RPMI7951 (cell line): ENCODE measurements at regions not wholly inside any gene's neighbourhood (a gene's known extent, or its start where the extent isn't known, plus 50 kb on each side); places are given as distances from the start of the nearest gene placed in this dataset.

Source experiments
- DNase-seq: peaks from one replicate; pipeline ENCODE4 v3.0.0-alpha.2; 2012; ENCODE audit warnings: low read depth

DNA sequence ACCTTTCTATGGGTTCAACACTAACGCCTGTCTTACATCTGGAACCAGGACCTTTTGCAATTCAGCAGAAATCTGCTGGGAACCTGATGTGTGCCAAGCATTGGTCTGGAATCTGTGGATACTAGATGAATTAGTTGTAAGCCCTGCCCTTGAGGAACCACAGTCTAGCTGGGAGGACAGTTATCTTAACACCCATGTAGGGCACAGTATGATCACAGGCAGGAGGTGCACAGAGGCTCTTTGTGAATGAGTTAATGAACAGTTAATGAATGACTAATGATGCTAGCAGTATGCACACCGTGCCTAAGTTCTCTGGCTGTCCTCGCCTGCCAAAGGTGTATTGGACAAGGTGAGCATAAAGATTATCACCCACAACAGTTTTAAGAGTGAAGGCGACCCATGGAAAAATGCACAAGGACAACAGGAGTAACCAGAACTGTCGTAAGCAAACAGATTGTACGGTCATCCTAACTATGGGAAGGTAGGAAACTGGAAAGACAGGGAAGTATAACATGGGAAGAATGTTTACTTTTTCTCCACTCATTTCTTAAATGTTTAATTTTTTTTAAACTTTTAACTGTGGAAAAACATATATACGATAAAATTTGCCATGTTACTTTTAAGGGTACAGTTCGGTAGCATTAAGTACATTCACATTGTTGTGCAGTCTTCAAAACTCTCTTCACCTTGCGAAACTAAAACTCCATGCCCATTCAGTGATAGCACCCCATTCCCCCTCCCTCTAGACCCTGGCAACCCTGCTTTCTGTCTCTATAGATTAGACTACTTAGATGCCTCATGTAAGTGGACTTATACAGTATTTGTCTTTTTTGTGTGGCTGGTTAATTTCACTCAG lies 139.9 kb downstream of the CXCL12 start:
- DNase-seq, result no peak

DNA sequence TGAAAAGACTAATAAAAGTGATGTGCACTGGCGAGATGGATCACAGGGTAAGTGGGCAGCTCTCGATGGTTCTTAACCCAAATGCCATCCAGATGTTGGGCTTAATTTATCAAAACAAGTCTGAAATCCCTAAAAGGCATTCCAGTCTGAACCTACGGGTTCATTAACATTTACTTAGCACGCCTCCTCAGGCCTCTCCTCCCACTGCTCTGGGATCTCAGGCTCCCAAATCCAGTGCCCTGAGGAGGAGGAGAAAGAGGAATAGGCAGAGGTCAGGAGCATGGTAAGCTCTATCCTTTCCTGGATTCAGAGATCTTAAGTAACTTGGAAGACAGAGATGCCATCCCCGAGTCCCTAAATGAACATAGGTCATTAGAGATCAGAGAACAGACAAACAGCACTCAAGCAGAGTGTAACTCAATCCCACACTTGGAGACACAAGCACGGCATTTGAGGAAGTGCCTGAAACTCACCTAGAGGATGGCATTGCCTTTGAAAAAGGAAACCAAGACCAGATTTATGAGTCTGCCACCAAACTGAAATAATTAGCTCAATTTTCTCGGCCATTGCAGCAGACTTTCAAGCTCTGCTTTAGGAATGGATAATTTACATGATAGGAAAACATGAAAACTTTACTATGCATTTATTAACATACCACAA lies 140.9 kb downstream of the CXCL12 start:
- DNase-seq, result no peak

DNA sequence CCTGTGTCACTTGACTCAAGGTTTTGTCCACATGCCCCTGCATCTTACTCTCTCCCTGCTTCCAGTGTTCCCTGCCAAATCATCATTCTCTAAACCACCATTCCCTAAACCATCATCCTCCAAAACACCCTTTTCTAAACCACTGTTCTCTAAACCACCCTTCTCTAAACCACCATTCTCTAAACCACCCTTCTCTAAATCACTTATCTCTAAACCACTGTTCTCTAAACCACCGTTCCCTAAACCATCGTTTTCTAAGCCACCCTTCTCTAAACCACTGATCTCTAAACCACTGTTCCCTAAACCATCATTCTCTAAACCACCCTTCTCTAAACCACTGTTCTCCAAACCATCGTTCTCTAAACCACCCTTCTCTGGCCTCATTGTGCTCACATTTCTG lies 142.1 kb downstream of the CXCL12 start:
- no peak for DNase-seq

DNA sequence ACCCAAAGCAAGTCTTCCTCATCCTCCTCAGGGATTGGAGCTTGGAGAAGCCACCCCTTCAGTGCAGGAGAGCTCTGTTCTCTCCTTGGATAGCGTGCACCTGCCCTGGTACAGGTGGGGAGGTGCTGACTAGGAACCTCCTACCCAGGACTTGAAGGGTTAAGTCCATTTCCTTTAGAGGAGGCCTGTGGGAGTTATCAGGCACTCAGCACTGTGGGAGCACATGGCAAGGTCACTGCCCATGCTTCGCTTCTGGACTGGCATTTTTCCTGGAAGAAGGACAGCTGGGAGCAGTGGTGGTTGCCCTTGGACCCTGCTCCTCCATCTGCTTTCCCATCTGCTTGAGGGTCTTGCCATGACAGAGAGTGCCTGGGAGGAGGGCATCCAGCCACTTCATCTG lies 142.8 kb downstream of the CXCL12 start:
- DNase-seq, result no peak

DNA sequence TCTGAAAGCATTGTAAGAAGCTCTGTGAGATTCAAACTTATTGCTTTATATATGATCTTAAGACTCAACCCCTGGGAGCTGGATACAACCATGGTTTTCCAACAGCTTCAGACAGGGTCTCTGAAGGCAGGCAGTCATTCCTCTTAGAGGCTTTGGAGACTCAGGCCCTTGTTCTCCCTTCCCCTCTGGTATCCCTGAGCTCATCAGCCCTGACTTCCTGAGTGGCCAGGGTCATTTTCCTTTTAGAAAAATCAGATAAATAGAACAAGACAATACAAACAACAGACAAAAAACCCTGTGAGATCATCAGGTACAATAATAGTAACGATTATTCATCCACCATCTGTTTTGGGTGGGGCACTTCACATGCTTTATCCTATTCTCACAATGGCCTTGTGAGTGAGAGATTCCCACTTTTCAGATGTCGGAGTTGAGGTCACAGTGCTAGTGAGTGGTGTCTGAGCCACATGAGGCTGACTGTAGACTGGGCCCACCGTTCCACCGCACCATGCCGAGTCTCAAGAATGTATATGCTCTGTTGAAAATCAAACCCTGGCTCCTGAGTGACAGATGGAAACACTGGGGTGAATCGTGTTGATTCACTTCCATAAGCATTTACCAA lies 144.2 kb downstream of the CXCL12 start:
- DNase-seq, result no peak

DNA sequence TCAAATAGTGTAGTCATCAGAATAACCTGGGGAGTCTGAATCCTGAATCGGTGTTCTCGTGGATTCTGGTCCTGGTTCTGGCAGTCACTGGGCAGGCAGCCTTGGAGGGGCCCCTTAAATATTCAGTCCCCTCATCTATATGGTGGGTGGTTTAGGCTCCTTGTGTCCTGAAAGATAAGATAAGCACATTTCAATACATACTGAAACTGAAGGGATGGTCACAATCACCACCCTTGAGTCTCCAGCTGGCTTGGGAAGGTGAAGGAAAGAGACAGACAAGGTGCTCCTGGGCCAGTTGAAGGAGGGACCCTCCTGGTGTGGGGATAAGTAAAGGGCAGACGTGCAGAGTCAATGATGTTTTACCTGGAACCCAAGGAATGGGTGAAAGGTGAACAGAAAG lies 146.7 kb downstream of the CXCL12 start:
- DNase-seq, result no peak

DNA sequence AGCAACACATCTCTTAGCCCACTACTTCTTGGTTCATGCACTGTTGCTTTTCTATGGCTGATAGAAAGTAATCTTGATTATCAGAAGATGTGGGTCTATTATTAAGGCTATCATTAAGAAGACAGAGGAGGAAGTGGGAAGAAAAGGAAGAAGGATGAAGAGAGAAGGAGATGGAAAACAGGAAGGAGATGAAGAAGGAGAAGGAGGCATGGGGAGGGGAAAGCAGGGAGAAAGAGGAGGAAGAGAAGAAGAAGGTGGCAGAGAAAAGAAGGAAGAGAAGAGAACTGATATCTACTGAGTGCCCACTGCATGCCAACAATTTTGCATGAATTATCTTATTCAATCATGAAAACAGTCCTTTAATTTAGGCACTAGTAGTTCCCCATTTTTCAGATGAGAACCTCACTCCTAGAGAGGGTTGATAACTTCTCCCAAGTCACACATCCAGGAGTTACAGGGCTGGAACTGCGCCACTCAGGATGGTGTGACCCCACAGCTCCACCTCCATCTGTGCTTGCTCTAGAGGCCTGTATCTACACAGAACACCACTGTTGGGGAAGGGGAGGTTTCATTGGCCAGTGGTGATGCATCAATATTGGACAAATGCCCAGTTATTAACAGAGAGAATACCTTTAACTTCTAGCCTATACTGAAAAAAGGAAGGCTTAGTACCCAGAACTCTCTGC lies 147.4 kb downstream of the CXCL12 start:
- DNase-seq, result no peak

DNA sequence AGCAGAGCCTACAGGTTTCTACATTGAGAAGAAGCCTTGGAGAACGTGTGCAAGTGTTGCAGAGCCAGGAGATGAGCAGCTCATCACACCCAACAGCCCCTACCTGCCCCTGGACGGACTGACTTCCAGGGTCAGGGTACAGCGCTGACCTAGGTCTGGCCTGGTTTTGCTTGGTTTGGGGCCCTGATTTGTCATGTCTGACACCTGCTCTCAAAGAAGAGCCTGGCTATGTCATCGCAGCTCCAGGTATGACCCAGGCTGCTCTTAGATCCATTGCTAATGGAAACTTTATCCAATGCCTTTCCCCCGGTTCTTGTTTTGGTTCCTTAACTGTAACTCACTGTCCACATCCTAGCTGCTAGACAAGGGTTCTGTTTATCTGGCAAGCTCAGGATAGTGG lies 149.5 kb downstream of the CXCL12 start:
- DNase-seq, result no peak

DNA sequence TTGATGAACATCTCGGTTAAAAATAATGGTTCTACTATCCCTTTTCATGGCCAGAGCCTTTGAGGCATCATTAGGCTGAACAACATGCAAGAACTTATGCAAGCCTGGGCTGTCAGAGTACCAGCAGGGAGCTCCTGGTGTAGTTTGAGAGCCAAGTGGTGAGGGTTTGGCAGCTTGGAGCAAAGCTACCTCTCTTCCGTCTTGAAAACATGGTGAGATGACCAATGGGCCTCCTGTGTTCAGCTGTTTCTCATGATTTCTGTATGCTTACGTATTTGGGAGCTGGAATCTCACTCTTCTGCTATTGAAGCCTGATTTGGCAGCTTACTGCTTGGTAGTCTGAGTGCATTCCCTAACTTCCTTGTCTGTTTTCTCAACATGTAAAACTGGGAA lies 150.4 kb downstream of the CXCL12 start:
- DNase-seq, result no peak

DNA sequence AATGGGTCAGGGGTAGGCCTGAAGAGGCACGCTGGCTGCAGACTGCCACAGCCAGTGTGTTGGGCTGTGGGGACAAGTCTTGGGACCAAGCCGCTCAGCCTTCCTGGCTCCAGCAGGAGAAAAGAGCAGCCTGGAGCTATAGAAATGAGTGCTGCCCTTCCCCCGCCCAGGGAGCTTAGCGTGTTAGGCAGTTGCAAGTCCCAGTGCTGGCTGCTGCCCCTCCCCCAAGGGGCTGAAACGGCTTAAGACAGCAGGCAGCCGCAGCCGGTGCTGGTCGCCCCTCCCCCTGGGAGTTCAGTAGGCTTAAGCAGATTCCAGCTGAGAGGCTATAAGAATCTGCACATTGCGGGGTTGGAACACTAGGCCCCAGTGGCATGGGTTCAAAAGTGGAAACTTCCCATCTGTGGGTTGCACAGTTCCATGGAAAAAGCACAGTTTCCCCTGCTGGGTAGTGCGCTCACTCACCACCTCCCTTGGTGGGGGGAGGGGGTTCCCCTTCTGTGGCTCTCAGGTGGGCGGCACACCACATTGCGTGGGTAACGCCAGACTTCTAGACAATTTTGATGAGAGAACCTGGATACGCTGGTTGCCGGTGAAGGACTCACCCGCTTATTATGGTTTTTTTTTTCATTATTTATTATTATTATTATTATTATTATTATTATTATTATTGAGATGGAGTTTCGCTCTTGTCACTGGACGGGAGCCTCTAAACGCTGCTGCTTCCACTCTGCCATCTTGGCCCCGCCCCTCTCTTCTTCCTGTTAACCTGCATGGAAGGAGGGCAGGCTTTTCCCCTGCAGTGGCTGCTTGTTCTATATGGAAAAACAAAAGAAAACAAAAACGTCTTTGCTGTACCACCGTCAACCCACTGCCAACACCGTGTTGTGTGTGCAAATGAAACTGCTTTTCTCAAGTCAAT lies 151.1 kb downstream of the CXCL12 start:
- peak; percentile 22 for DNase-seq

DNA sequence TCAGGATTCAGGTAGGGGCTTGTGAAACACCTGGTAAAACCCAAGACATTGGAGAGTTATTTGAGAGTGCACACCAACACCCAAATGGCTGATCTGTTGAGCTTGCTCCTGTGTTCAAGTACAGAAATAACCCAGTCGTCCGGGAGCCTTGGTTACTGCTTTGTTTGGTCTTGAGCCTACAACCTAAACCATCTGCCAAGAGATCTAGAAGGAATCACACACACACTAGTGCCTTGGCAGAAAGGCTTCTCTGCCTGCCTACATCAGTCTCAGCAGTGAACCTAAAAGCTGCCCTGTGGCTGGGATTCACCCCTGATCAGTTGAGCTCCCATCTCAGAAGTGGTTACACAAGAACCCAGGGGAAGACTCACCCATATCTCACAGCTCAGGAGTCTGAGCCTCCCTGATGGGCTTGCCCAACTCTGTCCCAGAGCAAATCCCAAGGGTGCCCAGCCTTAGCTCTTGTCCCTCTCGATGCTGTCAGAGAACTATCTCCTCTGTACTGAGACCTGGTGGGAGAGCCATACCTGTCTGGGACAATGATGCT lies 167.6 kb downstream of the CXCL12 start:
- DNase-seq, result no peak

DNA sequence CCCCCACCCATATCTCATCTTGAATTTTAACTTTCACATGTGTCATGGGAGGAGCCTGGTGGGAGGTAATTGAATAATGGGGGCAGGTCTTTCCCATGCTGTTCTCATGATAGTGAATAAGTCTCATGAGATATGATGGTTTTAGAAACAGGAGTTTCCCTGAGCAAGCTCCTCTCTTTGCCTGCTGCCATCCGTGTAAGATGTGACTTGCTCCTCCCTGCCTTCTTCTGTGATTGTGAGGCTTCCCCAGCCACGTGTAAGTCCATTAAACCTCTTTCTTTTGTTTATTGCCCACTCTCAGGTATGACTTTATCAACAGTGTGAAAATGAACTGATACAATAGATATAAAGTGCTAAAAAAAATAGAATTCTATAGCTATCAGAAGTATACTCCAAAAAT lies 168.8 kb downstream of the CXCL12 start:
- DNase-seq, result no peak

DNA sequence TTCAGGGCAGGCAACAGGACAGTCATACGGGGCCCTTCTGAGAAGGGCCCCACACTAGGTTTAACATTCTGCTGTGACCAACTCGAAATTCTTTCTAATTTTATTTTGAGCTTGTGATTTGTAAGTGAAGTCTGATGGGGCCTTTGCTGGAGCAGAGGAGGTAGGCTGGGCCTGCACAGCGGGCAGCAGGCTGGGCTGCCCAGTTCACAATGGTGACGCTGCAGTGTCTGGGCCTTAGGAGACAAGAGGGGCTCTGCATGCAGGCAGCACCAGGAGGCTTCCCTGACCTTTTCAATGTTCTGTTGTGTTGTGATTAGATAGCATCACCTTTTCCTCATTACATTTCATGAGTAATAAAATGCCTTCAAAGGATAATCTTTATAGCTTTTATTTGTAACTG lies 175.1 kb downstream of the CXCL12 start:
- DNase-seq, result no peak

DNA sequence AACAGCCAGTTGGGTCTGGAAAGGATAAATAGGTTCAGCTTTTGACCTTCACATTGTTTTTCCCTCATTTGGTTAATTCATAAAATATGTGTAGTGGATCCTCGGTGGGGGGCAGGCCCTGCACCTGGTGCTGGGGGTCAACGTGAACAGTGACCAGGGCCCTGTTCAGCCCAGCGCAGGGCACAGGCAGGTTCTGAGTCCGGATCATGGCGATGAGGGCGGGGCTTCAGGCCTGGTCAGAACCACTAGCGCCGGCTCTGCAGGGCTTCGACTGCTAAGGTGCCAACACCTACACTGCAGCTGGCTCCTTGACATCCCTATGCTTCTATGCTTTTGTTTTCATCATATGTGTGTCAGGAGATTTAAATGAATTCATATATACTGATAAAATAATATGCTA lies 177.7 kb downstream of the CXCL12 start:
- no peak for DNase-seq

DNA sequence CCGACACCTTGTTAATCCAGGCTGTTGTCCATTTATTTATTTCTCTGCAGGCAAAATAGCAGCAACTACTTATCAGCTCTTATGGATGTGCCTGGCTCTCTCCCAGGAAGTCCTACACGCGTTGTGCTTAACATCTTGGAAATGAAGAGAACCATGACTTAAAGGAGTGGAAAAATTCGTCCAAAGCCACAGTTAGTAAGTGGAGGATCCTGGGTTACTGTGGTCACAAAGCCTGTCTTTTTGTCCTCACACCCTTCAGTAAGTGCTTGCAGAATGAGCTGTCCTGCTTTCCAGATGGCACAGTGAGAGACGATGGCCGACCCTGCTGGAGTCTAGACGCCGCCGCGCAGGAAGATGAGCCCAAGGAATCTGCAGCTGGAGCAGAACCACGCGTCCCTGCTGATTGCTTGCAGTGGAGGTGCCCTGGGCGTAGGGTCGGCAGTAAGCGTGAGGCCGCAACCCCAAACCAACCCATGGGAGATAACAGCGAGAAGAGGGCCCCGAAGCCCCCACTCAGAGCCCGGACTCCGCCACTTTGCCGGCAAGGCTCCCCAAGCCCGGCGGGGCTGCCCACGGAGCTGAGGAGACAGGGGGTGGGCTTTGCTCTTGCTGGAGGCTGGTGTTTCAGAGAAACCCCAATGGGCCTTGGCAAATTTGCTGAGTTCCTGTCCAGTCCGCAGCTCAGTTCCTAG lies 178.6 kb downstream of the CXCL12 start:
- DNase-seq, result peak; percentile 91

DNA sequence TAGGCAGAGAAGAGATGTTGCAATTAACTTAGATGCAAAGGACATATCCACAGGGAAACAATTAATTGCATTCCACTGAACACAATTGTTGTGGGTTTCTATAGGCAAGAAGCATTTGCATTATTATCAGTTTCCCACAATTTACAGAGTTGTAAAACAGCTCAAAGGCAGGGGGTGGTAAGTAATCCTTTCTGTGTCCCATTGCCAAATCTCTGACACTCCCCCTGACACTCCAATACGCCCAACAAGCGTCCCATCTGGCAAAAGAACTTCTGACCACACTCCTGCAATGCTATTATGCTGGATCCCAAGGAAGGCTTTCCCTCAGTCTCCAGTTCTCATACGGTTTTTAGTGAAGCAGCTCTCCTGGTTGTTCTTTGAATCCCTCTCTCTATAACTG lies 179.8 kb downstream of the CXCL12 start:
- peak; percentile 63 for DNase-seq

DNA sequence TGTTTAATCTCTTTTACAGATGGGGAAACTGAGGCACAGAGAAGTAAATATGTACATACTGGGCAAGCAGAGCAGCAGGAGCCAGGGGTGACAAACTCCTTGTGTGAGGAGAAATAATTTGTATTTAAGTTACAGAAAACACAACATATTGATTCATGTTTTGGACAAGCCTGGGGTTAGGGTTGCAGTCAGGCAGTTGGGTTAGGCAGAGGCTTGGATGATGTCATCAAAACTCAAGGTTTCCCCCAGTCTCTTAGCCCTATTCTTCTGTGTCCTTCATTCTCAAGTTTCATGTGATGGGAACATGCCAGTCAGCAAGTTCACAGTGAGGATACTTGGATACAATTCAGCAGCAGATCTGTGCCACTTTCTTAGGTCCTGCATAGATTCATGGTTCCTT lies 181.4 kb downstream of the CXCL12 start:
- no peak for DNase-seq

DNA sequence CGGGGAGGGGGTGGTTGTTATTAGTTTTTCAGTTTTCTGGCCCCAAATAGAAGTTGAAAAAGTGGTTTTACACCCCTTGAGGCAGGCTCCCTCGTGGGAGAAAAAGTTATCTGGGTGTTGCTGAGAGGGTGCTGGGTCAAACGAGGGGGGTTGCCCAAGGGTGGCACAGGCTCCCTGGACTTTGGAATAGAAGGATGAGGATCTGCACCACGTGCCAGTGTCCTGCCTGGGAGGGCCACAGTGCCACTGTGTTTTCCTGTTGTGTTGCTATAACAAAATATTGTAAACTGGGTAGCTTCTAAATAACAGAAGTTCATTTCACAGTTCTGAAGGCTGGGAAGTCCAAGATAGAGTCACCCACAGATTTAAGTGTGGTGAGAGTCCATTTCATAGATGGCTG lies 181.9 kb downstream of the CXCL12 start:
- DNase-seq, result no peak

DNA sequence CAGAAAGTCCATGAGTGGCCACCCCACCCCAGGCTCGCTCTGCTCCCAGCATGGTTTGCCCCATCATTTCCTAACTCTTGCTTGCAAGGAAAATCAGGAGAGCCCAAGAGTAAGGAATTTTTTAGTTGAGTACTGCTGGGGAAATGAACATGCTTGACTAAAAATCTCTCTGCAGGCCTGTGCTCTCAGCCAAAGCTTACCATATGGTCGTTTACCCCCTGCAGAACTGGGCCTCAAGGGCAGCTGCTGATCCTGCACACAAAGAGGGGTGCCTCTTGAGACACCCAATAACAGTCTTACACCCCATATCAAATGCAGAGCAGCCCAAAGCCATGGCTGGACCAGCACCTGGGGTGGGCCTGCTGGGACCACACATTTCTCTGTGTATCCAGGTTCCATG lies 183.2 kb downstream of the CXCL12 start:
- no peak for DNase-seq

DNA sequence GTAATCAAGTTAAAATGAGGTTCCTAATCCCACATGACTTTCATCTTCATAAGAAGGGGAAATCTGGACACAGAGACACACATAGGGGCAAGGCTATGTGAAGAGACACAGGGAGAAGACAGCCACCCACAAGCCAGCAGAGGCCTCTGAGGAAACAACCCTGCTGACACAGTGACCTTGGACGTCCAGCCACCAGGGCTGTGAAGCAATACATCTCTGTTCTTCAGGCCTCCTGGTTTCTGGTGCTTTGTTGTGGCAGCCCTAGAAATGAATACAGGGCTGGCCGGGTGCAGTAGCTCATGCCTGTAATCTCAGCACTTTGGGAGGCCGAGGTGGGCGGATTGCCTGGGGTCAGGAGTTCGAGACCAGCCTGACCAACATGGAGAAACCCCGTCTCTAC lies 183.9 kb downstream of the CXCL12 start:
- no peak for DNase-seq
